ENCODE measurements at regions not wholly inside any gene's neighbourhood (a gene's known extent, or its start where the extent isn't known, plus 50 kb on each side); places are given as distances from the start of the nearest gene placed in this dataset.

DNA sequence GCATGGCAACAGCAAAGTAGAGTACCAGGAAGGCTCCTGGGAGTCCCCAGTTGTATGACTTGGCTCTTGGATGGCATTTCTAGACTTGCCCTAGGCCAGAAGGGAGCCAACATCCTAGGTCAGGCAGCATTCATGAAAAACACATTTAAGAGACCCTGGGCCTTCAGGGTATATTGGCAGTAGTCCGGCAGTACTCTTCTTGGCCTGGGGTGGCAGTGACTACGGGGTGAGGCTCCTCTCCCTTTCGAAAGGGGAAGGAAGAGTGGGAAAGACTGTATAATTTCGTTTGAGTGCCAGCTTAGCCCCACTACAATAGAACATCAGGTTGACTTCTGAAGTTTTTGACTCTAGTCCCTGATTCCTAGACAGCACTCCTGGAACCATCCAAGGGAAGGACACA lies 136.4 kb downstream of the ZIC4 start:
- no peak for TF ChIP-seq CTCF (IDR thresholded peaks at IDR 0.05; ENCODE audit: insufficient read depth, low read depth, low read length)
- no peak for TF ChIP-seq EZH2 (IDR thresholded peaks at IDR 0.05; ENCODE audit: insufficient read depth, low read length)
